ENCODE measurements at regions not wholly inside any gene's neighbourhood (a gene's known extent, or its start where the extent isn't known, plus 50 kb on each side); places are given as distances from the start of the nearest gene placed in this dataset.

GRCh38 chrX:40488296-40488695, 92.5 kb upstream of the ATP6AP2 start:
- no peak for DNase-seq (ENCODE audit: low read depth, low spot score)
- no peak overlapping the region for H3K27ac ChIP-seq

- DNase-seq (ENCODE audit: low read depth, low spot score): no peak
- no peak overlapping the region for H3K27ac ChIP-seq
Observed at GRCh38 chrX:40485973-40486372, 94.8 kb upstream of the ATP6AP2 start.

- no peak for DNase-seq (ENCODE audit: low read depth, low spot score)
- H3K27ac ChIP-seq: no peak overlapping the region
Observed at GRCh38 chrX:40485102-40485826, 95.5 kb upstream of the ATP6AP2 start.

DNA sequence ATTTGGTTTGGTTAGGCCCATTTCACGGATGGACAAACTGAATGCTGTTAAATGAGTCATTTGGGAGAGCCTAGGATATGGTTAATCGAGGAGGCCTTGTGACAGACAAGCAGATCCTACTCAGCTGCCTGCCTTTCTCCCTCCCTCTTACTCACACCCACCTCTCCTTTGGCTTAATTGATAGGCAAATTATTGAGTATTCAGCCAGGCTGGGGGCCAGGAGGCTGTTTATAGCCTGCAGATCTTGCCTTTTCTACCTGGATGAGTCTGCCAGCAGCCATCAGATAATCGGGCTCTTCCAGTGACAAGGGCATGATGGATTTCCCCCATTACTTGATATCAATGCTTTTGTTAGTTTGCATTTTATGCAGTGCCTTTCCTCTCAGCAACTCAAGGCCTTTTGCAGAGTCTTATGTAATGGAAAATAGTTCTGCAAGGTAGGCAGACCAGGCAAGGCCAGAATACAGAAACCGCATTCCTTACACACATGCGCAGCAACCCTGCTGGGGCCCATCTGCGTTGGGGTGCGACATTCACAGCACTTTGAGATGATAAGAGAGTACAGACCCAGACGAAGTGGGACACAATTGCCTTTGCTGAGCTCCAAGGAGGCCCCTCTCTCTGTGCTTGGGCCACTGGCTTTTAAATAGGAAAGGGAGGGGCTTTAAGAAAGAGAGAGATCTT, 96.2 kb upstream of the ATP6AP2 start:
- DNase-seq (ENCODE audit: low read depth, low spot score): no peak
- no peak overlapping the region for H3K27ac ChIP-seq

DNA sequence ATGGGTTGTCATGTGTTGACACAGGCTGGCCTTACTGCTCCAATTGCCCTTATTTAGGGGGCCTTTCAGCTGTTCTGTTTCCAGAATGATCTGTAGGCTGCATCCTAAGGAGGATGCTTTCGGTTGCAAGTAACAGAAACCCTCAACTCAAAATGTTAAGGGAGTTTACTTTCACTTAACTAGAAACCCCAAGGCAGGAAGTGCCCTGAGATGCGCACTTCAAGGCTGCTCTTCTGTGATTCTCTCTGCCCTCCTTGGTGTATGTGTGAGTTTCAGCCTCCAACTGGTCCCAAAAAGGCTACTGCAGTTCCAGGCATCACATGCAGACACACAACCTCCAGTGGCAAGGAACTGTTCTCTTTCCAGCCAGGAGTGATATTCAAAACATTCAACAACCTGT, 97.3 kb upstream of the ATP6AP2 start:
- H3K27ac ChIP-seq: no peak overlapping the region

GRCh38 chrX:40479777-40480318, 100.9 kb upstream of the ATP6AP2 start:
- H3K27ac ChIP-seq: no peak overlapping the region
- DNase-seq (ENCODE audit: low read depth, low spot score): no peak

More for the DNA sequence above, 97.3 kb upstream of the ATP6AP2 start:
- no peak for DNase-seq (ENCODE audit: low read depth, low spot score)

- no peak for DNase-seq (ENCODE audit: low read depth, low spot score)
- H3K27ac ChIP-seq: no peak overlapping the region
Observed at GRCh38 chrX:40478474-40479065, 102.2 kb upstream of the ATP6AP2 start.

GRCh38 chrX:40476958-40477357, 103.8 kb upstream of the ATP6AP2 start:
- no peak overlapping the region for H3K27ac ChIP-seq
- DNase-seq (ENCODE audit: low read depth, low spot score): no peak

DNA sequence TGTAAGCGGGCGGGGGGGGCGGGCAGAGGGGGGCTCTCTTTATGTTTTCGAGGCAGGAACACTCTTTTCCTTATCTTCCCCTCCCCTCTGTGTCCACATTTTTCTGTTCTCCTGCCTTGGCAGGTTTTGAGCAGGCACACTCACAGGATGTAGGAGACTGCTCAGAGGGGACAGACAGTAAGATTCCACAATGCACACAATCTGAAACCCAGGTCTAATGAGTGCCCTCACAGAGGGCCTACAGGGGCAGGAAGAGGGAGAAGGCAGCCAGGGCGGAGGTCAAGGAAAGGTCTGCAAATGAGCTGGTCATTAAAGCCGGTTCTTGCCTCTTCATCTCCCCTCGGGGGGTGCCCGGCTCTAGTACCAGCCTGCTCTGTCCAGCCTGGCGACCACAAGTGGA, 106.1 kb upstream of the ATP6AP2 start:
- no peak overlapping the region for H3K27ac ChIP-seq
- no peak for DNase-seq (ENCODE audit: low read depth, low spot score)

DNA sequence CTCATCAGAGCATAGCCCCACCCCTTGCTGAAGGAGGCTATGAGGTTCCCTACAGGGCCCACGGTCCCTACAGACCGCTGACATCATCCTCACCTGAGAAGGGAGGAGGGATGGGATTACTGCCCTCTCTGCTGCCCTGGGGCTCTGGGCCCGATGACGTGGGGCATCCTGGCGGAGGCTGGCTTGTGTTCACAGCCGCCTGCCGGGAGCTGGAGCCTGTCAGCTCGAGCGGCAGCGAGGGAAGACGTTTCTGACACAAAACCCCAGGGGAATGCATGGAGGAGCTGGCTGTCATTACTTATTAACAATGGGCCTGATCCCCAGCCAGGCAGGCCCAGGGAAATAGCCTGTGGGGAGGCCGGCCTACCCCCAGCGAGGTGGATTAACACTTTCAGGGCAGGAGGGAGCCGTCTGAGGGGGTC, 106.6 kb upstream of the ATP6AP2 start:
- DNase-seq (ENCODE audit: low read depth, low spot score): no peak
- H3K27ac ChIP-seq: no peak overlapping the region

DNA sequence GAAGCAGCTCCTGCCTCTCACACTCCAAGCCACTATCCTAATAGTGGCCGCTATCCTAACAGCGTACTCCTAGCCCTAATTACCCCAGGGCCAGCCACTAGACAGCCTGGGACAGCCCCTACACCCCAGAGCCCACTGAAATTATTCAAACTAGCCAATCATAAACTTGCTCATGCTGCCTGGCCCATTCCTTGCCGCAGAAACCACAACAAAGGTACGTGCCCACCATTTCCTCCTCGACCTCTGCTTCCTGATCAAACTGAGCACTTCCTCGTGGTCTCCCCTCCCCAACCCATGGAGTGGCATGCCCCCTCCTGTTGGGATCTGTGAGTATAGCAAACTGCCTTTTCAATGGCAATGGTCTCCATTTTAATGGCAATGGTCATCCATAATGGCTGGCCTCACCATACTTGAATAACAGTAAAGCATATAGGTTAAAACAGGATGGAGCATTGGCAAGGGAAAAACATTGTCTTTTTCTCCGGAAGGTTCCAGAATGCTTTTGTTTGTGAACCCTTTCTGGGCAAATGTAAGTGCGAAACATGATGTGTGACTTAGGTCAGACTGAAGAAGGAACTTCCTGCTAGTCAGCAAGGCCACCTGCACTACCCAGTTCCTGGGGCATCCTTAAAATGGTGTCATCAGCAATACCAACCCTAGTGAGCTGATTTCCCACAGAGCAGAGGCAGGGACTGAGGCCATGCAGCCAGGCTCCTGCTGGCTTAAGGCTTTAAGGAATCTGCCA, 107.1 kb upstream of the ATP6AP2 start:
- no peak for DNase-seq (ENCODE audit: low read depth, low spot score)
- H3K27ac ChIP-seq: no peak overlapping the region

DNA sequence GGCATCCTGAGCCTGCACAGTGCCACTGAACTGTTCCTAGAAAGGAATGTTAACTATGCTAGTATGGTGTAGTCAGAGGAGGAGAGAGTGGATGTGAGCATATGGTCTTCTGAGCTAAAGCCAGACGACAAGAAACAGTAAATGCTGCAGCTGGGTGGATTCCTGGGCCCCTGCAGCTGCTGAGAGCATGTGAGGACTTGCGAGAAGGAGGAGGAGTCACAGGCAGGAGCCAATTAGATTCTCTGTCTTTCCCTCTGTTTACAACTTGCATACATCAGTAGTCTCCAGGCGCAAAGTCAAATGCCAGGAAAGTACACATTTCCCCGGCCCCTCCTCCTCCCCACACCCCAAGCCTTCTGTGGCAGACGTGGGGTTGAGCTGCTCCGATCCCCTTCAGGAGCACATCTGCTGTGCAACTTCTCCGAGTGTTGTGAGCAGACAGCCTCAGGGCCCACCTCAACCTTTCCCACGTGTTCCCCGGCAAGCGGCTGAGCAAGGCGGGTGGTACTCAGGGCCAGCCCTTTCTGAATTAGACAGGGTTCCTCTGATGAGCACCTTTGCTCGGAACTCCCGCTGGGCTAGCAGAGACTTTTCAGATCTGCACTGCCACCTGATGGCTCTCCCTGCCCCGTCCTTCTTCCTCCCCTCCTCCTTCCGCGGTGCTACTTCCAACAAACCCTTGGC, 108.7 kb upstream of the ATP6AP2 start:
- no peak for DNase-seq (ENCODE audit: low read depth, low spot score)
- H3K27ac ChIP-seq: no peak overlapping the region

GRCh38 chrX:40470830-40471429, 109.8 kb upstream of the ATP6AP2 start:
- H3K27ac ChIP-seq: no peak overlapping the region
- no peak for DNase-seq (ENCODE audit: low read depth, low spot score)

DNA sequence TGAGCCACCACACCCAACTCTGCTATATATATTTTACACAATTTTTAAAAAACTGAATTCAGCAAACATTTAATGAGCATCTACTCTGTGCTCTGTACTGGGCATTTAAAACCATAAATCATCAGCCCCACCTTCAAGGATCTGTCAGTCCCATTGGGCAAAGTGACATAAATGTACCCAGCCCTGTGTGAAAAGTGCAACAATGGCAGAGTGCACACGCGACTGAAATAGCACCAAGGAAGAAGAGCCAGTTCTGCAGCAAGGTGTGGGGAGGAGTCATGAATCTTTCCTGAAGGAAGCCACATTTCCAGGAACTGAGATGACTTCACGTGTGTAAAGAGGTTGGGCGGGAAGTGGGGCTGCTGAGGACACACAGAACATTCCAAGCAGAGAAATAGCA, 111.5 kb upstream of the ATP6AP2 start:
- no peak overlapping the region for H3K27ac ChIP-seq
- no peak for DNase-seq (ENCODE audit: low read depth, low spot score)

GRCh38 chrX:40468033-40468846, 112.5 kb upstream of the ATP6AP2 start:
- H3K27ac ChIP-seq: peak overlapping the region; percentile 12
- no peak for DNase-seq (ENCODE audit: low read depth, low spot score)

- DNase-seq (ENCODE audit: low read depth, low spot score): no peak
- H3K27ac ChIP-seq: no peak overlapping the region
Observed at GRCh38 chrX:40467454-40467853, 113.3 kb upstream of the ATP6AP2 start.

DNA sequence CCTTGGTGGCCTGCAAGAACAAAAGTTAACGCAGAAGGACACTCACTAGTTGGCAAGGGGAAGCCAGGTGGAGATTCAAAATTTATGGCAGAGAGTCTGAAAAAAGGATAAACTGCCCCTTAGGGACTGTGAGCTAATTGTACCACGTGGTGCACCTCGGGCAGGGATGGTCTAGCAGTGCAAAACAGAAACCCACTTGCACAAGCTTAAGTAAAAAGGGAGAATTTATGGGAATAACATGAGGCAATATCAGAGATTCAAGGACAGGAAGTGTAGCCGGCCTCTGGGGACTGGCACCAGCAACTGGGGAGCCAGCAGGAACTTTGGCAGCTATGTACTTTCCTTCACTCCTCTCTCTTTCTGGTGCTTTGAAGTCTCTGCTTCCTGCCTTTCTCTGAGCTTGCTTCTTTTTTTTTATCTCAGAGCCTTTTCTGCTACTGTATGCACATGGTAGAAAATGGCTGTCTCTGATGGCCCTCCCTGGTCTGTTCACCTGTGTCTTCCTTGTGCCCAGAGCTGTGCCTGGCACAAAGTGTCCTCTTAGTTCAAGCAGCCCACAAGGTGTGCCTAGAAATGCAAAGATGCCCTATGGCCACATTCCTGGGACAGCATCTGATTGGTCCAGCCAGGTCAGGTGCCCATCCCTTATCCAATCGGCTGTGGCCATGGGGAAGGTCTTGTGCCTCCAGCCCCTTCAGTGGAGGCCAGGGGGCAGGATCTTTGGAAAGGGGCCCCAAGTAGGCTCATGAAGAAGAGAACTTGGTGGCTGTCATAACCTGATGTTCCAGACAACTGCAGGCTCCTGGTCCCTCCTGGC, 114.8 kb upstream of the ATP6AP2 start:
- DNase-seq (ENCODE audit: low read depth, low spot score): no peak
- no peak overlapping the region for H3K27ac ChIP-seq

GRCh38 chrX:40462795-40463194, 118.0 kb upstream of the ATP6AP2 start:
- no peak overlapping the region for H3K27ac ChIP-seq
- DNase-seq (ENCODE audit: low read depth, low spot score): no peak
